CD4-positive, alpha-beta memory T cell (primary cell): ENCODE measurements at regions not wholly inside any gene's neighbourhood (a gene's known extent, or its start where the extent isn't known, plus 50 kb on each side); places are given as distances from the start of the nearest gene placed in this dataset.
A peak's percentile ranks its signal among the peaks of the same experiment; 100 is the strongest.

Source experiments
- CTCF ChIA-PET: fragments of 350-600 bp; sonication (Branson Sonifier 250); formaldehyde crosslinking; loops from one replicate; lab custom pipeline; 2021; ENCODE audit warnings: inconsistent platforms; ENCODE audit not compliant: partially characterized antibody; lab: Charles Lee
- POLR2A ChIA-PET: fragments of 350-600 bp; sonication (Branson Sonifier 250); formaldehyde crosslinking; loops from one replicate; lab custom pipeline; 2021; ENCODE audit not compliant: partially characterized antibody; lab: Charles Lee
- DNase-seq, 5 donors: peaks; one replicate each; pipeline versions ENCODE4 v3.0.0 to v3.0.0-alpha.2; 2020 to 2022; ENCODE audit warnings: mixed read lengths in 1 of 5
- H3K27ac ChIP-seq: one replicate; pipeline ENCODE4 v1.7.0; 2013; ENCODE audit warnings: low read depth, low read length
- H3K27me3 ChIP-seq: 2 replicates; pipeline ENCODE4 v1.7.0; 2013; ENCODE audit warnings: mild to moderate bottlenecking, low read length, moderate library complexity; ENCODE audit not compliant: insufficient read depth
- H3K36me3 ChIP-seq: 2 replicates; pipeline ENCODE4 v1.7.0; 2013; ENCODE audit warnings: mild to moderate bottlenecking, low read length, moderate library complexity; ENCODE audit not compliant: insufficient read depth
- H3K4me1 ChIP-seq: 2 replicates; pipeline ENCODE4 v1.7.0; 2013; ENCODE audit warnings: mild to moderate bottlenecking, low read length, moderate library complexity; ENCODE audit not compliant: insufficient read depth
- H3K4me3 ChIP-seq, 2 donors: one replicate each; pipeline ENCODE4 v1.7.0; 2013; ENCODE audit warnings: low read length in 2 of 2, mild to moderate bottlenecking in 1 of 2
- H3K9me3 ChIP-seq, 2 donors: one replicate each; pipeline ENCODE4 v1.7.0; 2013; ENCODE audit warnings: low read length in 2 of 2, control low read depth in 1 of 2; ENCODE audit not compliant: control insufficient read depth in 1 of 2
- H3K27ac Mint-ChIP-seq, 7 donors: one replicate each; pipeline ENCODE4 v1.8.0; 2020 to 2021; ENCODE audit warnings: mixed read lengths in 7 of 7, mild to moderate bottlenecking in 6 of 7, inconsistent platforms in 3 of 7, moderate library complexity in 3 of 7
- H3K27me3 Mint-ChIP-seq, 2 donors: one replicate each; pipeline ENCODE4 v1.8.0; 2020 to 2021; ENCODE audit warnings: mixed read lengths in 2 of 2
- H3K36me3 Mint-ChIP-seq, 2 donors: one replicate each; pipeline ENCODE4 v1.8.0; 2020 to 2021; ENCODE audit warnings: mixed read lengths in 2 of 2, inconsistent platforms in 1 of 2, mild to moderate bottlenecking in 1 of 2
- H3K4me1 Mint-ChIP-seq, 4 donors: one replicate each; pipeline ENCODE4 v1.8.0; 2020 to 2021; ENCODE audit warnings: mixed read lengths in 4 of 4, mild to moderate bottlenecking in 1 of 4
- H3K4me3 Mint-ChIP-seq, 8 donors: one replicate each; pipeline ENCODE4 v1.8.0; 2020 to 2021; ENCODE audit warnings: mixed read lengths in 8 of 8, mild to moderate bottlenecking in 7 of 8, moderate library complexity in 6 of 8, inconsistent platforms in 3 of 8
- H3K9me3 Mint-ChIP-seq, 8 donors: one replicate each; pipeline ENCODE4 v1.8.0; 2020 to 2021; ENCODE audit warnings: mixed read lengths in 8 of 8, mild to moderate bottlenecking in 5 of 8, inconsistent platforms in 3 of 8, moderate library complexity in 1 of 8
- intact Hi-C: fragments of 100-400 bp; cut with micrococcal nuclease; formaldehyde crosslinking; loops from one replicate; pipeline ENCODE4 v1.15.1; 2023

DNA sequence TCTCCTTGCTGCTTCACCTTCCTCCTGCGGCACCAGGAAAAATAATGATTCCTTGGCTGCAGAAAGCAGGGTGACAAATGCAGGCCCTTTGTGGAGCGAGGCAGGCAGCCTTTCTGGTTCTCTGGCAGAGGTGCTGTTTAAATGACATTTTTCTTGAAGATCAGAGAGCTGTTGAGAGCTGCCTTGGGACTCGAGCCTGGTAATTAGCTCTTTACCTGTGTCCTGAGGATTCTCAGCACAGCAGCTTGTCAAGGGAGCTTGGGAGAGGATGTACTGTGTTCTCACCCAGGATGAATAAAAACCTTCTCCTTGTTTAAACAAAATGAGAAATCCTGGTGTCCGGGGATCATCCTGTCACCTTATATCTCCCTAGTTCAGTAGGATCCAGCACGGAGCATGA, 204.0 kb downstream of the AACS start:
- intact Hi-C loops, result no loop called here
- Mint-ChIP-seq H3K27me3 (peaks cover under 1 to 4% of the 10 kb centered on the region in 2 donors), H3K4me1 (no peaks in the 10 kb centered on the region), H3K9me3 (peaks cover 0 to 9% (median 0%) of the 10 kb centered on the region in 8 donors), H3K36me3 (no peaks in the 10 kb centered on the region), H3K27ac (no peak overlapping the region), H3K4me3 (no peak overlapping the region)
- CTCF ChIA-PET, result no interaction called here
- POLR2A ChIA-PET, result no interaction called here
- Histone ChIP-seq H3K9me3 (no peaks in the 10 kb centered on the region), H3K36me3 (no peaks in the 10 kb centered on the region), H3K4me3 (no peak overlapping the region), H3K27me3 (no peaks in the 10 kb centered on the region), H3K27ac (no peak overlapping the region), H3K4me1 (no peaks in the 10 kb centered on the region)
- no peak for DNase-seq

DNA sequence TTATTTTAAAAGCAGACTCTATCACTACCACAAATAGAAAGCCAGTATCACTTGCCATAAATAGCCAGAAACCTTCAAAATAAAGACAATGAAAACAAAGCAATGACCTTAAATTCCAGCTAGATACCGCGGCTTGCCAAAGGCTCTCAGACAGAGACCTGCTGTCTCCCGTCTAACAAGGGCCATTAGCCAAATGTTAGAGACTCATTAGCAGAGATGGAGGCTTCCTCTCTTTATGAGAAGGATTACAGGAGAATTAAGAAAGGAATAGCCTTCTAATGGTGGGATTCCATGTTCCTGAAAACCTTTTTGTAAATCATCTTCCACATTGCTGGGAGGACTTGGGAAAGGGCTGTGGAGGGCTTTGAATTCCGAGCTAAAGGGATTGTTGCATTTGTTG, 206.7 kb downstream of the AACS start:
- Histone ChIP-seq H3K36me3 (no peaks in the 10 kb centered on the region), H3K4me1 (no peaks in the 10 kb centered on the region), H3K27ac (no peak overlapping the region), H3K4me3 (no peak overlapping the region), H3K9me3 (no peaks in the 10 kb centered on the region), H3K27me3 (no peaks in the 10 kb centered on the region)
- POLR2A ChIA-PET, result no interaction called here
- Mint-ChIP-seq H3K4me3 (no peak overlapping the region), H3K36me3 (no peaks in the 10 kb centered on the region), H3K9me3 (peaks cover 0 to 9% (median 0%) of the 10 kb centered on the region in 8 donors), H3K27ac (no peak overlapping the region), H3K27me3 (peaks cover 0 to 4% of the 10 kb centered on the region in 2 donors), H3K4me1 (no peaks in the 10 kb centered on the region)
- DNase-seq, result no peak
- intact Hi-C loops, result no loop called here
- CTCF ChIA-PET, result no interaction called here

DNA sequence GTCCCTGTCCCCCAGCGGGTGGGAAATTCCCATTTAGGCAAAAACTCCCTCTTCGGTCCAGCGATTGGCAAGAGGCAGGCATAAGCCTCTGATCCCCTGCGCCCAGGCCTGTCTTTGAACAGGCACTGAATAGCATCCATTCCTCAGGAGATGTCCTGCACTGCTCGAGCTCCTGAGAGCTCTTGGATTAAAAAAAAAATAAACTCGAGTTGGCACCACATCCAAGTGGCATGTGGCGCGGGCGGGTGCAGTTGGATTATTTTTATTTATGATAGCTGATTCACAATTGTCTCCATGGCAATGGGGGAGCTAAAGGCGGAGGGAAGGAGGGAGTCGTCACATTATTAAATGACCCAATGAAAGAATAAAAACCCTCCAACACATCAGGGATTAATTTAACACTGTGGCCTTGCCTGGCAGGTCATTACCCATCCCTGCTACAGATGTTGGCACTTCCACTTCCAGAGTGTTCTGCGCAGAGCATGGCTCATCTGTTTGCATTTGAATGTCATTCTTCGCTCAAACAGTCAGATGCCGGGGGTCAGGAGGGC, 207.2 kb downstream of the AACS start:
- Mint-ChIP-seq H3K9me3 (peaks cover 0 to 5% (median 0%) of the 10 kb centered on the region in 8 donors), H3K27me3 (peaks cover 0 to 4% of the 10 kb centered on the region in 2 donors), H3K27ac (no peak overlapping the region), H3K4me3 (no peak overlapping the region), H3K36me3 (no peaks in the 10 kb centered on the region), H3K4me1 (no peaks in the 10 kb centered on the region)
- no peak overlapping the region for H3K4me3 ChIP-seq
- DNase-seq, result no peak
- no peaks in the 10 kb centered on the region for H3K36me3 ChIP-seq
- ChIA-PET POLR2A (no interaction called here), CTCF (no interaction called here)
- H3K27me3 ChIP-seq, result no peaks in the 10 kb centered on the region
- H3K9me3 ChIP-seq, result no peaks in the 10 kb centered on the region
- intact Hi-C loops, result no loop called here
- no peaks in the 10 kb centered on the region for H3K4me1 ChIP-seq
- H3K27ac ChIP-seq, result no peak overlapping the region

DNA sequence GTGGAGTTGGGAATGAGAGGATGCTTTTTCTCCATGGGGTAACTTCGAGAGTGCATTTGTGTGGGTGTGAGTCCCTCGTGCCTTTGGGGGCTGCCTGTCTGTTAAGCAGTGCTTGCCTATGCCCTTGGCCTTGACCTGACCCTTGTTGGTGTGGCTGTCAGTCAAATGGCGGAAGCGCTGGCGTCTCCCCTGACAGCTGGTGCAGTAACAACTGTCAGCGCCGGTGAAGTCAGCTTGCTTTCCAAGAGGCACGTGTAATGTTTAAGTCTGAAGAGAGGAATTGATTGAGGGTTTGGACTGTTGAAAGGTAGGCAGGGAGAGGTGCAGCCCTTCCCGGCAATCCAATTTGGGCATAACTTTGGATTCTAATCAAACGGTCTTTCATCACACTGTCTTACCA, 211.3 kb downstream of the AACS start:
- POLR2A ChIA-PET, result no interaction called here
- intact Hi-C loops, result no loop called here
- Histone ChIP-seq H3K9me3 (no peaks in the 10 kb centered on the region), H3K36me3 (no peaks in the 10 kb centered on the region), H3K4me3 (no peak overlapping the region), H3K4me1 (no peaks in the 10 kb centered on the region), H3K27ac (no peak overlapping the region), H3K27me3 (no peaks in the 10 kb centered on the region)
- H3K36me3 Mint-ChIP-seq, result no peaks in the 10 kb centered on the region
- DNase-seq, result no peak
- H3K4me3 Mint-ChIP-seq, result no peak overlapping the region
- CTCF ChIA-PET, result no interaction called here
- peaks cover 2 to 4% of the 10 kb centered on the region in 2 donors for H3K27me3 Mint-ChIP-seq
- no peak overlapping the region for H3K27ac Mint-ChIP-seq
- H3K4me1 Mint-ChIP-seq, result peaks cover 0 to 4% (median 3%) of the 10 kb centered on the region in 4 donors
- peaks cover 0 to 4% (median 0%) of the 10 kb centered on the region in 8 donors for H3K9me3 Mint-ChIP-seq

DNA sequence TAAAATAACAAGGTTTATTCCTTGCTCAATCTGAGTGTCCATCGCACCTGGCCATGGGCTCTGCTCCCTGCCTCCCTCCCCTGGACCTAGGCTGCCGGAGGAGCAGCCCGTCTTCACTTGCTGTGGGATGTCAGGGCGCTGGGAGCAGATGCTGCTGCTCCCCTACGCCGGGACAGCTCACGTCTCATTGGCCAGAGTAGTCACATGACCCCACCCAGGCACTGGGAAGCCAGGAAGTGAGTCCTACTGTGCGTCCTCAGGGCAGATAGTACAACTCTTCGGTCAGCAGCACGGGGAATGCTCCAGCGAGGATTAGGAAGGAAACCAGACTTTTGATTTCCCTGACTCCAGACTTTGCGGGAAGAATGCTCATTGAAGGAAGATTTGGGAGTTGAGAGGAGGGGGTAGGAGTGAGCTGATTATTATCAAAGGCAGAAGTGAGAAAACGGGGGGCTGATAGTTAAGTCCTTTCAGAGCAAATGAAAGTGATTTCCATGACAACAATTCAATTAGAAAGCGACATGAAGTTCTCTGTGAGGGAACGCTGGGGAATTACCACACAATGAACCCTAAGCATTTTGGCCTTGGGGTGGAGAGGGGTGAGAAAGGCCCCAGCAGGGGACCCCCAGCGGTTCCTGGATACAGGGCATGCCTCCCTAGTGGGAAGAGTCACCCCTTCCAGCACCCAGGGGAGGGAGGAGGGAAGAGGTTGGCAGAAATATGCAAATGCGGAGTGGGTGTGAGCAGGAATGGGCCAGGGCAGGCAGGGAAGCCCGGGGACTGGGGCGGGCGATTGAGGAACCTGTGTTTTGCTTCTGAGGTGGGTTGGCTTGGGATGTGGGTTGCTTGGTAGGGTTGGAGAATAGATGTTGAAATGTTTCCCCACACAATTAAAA, 215.5 kb downstream of the AACS start:
- Mint-ChIP-seq H3K36me3 (no peaks in the 10 kb centered on the region), H3K4me1 (peaks cover 0 to 4% (median 3%) of the 10 kb centered on the region in 4 donors), H3K9me3 (no peaks in the 10 kb centered on the region), H3K27me3 (peaks cover 2 to 3% of the 10 kb centered on the region in 2 donors), H3K27ac (no peak overlapping the region), H3K4me3 (peak overlapping the region in 1 of 8 donors; percentile 23)
- H3K36me3 ChIP-seq, result no peaks in the 10 kb centered on the region
- POLR2A ChIA-PET, result no interaction called here
- CTCF ChIA-PET, result no interaction called here
- H3K9me3 ChIP-seq, result no peaks in the 10 kb centered on the region
- no peak overlapping the region for H3K4me3 ChIP-seq
- no peaks in the 10 kb centered on the region for H3K4me1 ChIP-seq
- H3K27me3 ChIP-seq, result no peaks in the 10 kb centered on the region
- no peak for DNase-seq
- intact Hi-C loops, result no loop called here
- H3K27ac ChIP-seq, result no peak overlapping the region

DNA sequence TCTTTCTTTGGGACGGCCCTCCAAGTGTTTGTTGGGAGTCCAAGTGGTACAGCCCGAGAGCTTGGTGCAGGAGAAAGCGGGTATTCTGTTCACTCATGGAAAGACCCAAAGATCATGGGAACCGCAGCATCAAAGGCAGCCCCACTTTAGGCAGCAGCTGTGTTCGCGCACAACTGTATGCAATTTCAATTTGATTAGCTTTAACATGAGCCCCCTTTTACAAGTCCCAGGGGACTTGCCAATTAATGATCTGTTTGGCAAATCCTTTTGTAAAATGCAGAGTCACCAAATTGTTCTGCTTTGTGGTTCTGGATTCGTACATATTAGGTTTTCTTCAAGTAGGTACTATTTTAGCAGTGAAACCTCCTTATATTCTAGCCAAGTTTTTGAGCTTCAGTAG, 217.7 kb downstream of the AACS start:
- H3K4me1 Mint-ChIP-seq, result peaks cover 0 to 4% (median 3%) of the 10 kb centered on the region in 4 donors
- no peak overlapping the region for H3K27ac Mint-ChIP-seq
- ChIA-PET POLR2A (no interaction called here), CTCF (no interaction called here)
- H3K27me3 Mint-ChIP-seq, result peaks cover 2 to 5% of the 10 kb centered on the region in 2 donors
- no peak overlapping the region for H3K4me3 Mint-ChIP-seq
- Histone ChIP-seq H3K27ac (no peak overlapping the region), H3K36me3 (no peaks in the 10 kb centered on the region), H3K27me3 (no peaks in the 10 kb centered on the region), H3K4me3 (no peak overlapping the region), H3K9me3 (no peaks in the 10 kb centered on the region), H3K4me1 (no peaks in the 10 kb centered on the region)
- H3K9me3 Mint-ChIP-seq, result no peaks in the 10 kb centered on the region
- intact Hi-C loops, result no loop called here
- no peaks in the 10 kb centered on the region for H3K36me3 Mint-ChIP-seq
- no peak for DNase-seq

DNA sequence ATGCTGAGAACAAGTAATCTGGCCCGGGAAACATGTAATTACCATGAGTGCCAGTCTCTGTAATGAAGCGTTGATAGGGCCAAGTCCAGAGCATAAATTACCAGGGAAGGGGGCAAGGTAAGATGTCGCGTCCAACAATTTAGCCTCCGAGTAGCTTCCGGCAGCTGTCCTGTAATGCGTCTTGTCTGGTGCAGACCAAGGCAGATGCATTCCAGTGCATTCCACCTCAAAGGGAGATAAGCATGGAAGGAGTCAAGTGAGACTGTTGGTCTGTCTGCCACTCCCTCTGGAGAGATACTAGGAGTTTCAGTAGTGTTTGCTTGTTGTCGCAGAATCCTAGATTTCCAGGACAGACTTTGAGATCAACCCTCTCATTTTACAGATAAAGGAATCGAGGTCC, 218.3 kb downstream of the AACS start:
- Mint-ChIP-seq H3K4me3 (no peak overlapping the region), H3K36me3 (no peaks in the 10 kb centered on the region), H3K4me1 (peaks cover 0 to 4% (median 3%) of the 10 kb centered on the region in 4 donors), H3K9me3 (no peaks in the 10 kb centered on the region), H3K27me3 (peaks cover 2 to 5% of the 10 kb centered on the region in 2 donors), H3K27ac (no peak overlapping the region)
- POLR2A ChIA-PET, result no interaction called here
- H3K36me3 ChIP-seq, result no peaks in the 10 kb centered on the region
- intact Hi-C loops, result no loop called here
- CTCF ChIA-PET, result no interaction called here
- DNase-seq, result no peak
- no peaks in the 10 kb centered on the region for H3K4me1 ChIP-seq
- no peak overlapping the region for H3K4me3 ChIP-seq
- H3K27me3 ChIP-seq, result no peaks in the 10 kb centered on the region
- no peak overlapping the region for H3K27ac ChIP-seq
- H3K9me3 ChIP-seq, result no peaks in the 10 kb centered on the region
